AG10803 (cell line): ENCODE measurements at regions not wholly inside any gene's neighbourhood (a gene's known extent, or its start where the extent isn't known, plus 50 kb on each side); places are given as distances from the start of the nearest gene placed in this dataset.

Experiments used
- DNase-seq: peaks from one replicate; pipeline ENCODE4 v3.0.0; 2010; ENCODE audit warnings: low read depth
- H3K4me3 ChIP-seq: 2 replicates; pipeline ENCODE4 v1.5.1; 2011; ENCODE audit warnings: mild to moderate bottlenecking, low read length, control low read depth
- TF ChIP-seq, protein P1 (sequence below): conservative IDR thresholded peaks from 2 replicates; pipeline ENCODE4 v1.5.1; 2011; ENCODE audit warnings: mild to moderate bottlenecking, low read length, control low read depth, inconsistent platforms

DNA sequence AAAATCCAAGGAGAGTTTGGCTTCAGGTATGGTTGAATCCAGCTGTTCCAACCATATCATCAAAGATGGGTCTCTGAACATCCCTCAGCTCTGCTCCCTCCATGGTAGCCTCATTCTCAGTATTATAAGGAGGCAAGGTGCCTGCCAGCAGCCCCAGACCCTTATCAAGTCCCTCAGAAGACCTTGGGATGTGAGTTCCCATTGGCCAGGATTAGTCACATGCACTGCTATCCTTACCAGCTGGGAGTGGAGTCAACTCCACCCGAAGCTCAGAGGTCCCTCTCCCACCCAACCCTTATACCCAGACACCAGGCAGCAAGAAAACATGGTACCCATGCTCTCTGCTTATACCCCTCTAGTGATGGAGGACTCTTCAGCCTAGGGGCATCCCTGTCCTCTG, 153.7 kb upstream of the ZBTB40 start:
- H3K4me3 ChIP-seq, result no peak overlapping the region
- DNase-seq, result no peak
- TF ChIP-seq, protein P1, sequence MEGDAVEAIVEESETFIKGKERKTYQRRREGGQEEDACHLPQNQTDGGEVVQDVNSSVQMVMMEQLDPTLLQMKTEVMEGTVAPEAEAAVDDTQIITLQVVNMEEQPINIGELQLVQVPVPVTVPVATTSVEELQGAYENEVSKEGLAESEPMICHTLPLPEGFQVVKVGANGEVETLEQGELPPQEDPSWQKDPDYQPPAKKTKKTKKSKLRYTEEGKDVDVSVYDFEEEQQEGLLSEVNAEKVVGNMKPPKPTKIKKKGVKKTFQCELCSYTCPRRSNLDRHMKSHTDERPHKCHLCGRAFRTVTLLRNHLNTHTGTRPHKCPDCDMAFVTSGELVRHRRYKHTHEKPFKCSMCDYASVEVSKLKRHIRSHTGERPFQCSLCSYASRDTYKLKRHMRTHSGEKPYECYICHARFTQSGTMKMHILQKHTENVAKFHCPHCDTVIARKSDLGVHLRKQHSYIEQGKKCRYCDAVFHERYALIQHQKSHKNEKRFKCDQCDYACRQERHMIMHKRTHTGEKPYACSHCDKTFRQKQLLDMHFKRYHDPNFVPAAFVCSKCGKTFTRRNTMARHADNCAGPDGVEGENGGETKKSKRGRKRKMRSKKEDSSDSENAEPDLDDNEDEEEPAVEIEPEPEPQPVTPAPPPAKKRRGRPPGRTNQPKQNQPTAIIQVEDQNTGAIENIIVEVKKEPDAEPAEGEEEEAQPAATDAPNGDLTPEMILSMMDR, result no peak

DNA sequence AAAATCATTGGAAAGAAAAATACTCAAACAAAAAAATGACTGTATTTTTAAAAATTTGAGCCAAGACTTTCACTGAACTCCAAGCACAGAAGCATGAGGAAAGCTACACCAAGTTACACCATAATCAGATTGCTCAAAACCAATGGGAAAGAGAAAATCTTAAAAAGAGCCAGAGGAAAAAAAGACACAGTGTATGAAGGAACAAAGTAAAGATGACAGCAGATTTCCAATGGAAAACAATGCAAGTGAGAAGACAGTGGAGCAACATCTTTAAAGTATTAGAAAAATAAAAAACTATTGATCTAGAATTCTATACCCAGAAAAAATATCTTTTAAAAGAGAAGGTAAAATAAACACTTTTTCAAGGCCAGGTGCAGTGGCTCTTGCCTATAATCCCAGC, 147.8 kb upstream of the ZBTB40 start:
- no peak overlapping the region for H3K4me3 ChIP-seq
- DNase-seq, result no peak
- TF ChIP-seq, protein P1, result no peak

DNA sequence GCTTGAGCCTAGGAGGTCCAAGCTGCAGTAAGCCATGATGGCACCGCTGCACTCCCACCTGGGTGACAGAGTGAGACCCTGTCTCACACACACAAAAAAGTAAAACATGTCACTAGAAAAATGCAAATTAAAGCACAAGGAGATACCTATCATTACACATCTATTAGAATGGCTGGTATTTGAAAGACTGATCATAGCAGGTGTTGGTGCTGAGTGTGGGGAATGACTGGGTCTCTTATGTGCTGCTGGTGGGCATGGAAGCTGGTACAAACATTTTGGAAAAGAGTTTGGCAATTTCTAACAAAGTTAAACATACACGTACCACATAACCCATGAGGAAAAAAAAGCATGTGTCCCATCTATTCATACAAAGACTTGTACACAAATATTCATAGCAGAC, 142.1 kb upstream of the ZBTB40 start:
- TF ChIP-seq, protein P1, result no peak
- H3K4me3 ChIP-seq, result no peak overlapping the region
- no peak for DNase-seq

DNA sequence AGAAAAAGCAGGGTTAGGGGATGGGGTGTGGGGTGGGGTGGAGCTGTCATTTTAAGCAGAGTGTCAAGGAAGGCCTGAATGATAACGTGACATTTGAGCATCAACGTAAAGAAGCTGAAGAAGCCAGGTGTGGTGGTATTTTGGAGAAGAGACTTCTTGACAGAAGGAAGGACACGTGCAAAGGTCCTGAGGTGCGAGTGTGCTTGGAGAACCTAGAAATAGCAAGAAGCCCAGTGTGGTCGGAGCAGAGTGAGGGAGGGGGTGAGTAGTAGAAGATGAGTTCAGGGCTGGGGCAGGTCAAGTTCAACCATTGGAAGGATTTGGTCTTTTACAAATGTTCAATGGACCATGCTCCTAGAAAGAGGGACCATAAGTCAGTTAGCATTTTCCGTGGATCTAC, 140.2 kb upstream of the ZBTB40 start:
- H3K4me3 ChIP-seq, result no peak overlapping the region
- TF ChIP-seq, protein P1, result no peak
- DNase-seq, result no peak

DNA sequence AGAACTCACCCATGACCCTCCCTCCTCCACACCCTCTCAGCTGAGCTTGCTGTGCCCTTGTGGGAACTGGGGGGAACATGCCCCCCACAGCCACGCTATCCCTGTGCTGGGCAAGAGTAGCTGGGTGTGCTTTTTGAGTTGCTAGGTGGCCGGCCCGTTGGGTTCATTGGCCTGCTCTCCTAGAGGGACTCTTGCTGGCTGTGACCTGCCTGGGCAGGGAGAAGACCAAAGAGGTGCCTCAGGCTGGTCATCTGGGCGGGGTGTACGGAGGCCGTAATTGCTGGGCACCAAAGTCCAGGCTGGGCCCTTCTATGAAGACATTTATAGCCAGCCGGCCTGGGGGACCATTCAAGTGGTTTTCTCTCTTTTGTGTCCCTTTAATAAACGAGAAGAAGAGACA, 138.3 kb upstream of the ZBTB40 start:
- no peak overlapping the region for H3K4me3 ChIP-seq
- TF ChIP-seq, protein P1, result no peak
- DNase-seq, result no peak

DNA sequence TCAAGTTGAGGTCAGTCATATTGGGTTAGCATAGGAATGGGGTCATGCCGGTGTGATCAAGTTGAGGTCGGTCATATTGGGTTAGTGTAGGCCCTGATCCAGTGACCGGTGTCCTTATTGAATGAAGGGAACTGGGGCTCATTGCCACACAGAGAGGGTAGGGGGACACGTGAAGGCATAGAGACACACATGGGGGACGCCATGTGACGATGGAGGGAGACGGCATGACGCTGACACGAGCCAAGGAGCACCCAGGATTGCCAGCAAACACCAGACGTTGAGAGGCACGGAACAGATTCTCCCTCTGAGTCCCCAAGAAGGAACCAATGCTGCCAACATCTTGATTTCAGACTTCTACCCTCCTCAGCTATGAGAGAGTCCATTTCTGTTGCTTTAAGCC, 136.9 kb upstream of the ZBTB40 start:
- no peak for DNase-seq
- H3K4me3 ChIP-seq, result no peak overlapping the region
- TF ChIP-seq, protein P1, result no peak

DNA sequence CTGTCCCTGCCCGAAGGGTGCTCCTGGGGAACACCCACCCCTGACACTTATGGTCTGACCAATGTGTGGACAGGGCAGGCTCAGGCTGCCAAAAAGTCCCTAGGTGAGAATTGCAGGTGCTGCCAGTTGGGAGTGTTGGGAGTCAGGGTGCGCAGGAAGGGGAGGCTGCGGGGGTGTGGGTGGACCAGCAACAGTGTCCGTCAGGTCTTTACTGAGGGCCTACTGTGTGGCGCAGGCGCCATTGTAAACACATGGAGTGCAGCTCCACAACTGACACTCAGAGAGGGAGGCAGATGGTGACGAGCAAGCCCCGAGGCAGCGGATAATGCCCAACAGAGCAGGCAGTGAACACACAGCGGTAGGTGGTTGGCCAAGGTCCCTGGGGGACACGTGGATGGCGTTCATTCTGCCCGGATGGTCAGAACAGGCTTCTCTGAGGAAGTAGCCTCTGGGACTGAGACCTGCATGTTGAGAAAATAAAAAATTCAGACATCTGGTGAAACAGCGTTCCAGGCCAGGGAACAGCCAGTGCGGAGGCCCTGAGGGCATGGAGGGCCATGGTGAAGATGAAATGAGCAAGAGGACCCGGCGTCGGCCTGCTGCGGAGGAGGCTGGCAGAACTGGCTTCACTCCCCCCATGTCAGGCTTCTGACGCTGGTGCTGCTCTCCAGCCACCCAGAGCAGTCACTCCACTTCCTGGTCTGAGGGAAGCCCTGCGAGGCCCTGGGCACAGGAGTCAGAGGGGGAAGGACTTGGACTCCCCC, 136.2 kb upstream of the ZBTB40 start:
- no peak for DNase-seq
- no peak overlapping the region for H3K4me3 ChIP-seq
- TF ChIP-seq, protein P1, result no peak
